Natural killer cell (primary cell): ENCODE measurements at regions not wholly inside any gene's neighbourhood (a gene's known extent, or its start where the extent isn't known, plus 50 kb on each side); places are given as distances from the start of the nearest gene placed in this dataset.

Experiments used
- ATAC-seq, 3 donors: fragments of 150-1000 bp in 2 of 3; fragments of 200-7000 bp in 1 of 3; cut with Tn5 transposase; 1 replicate in 1 of 3; 2 replicates in 2 of 3; pipeline ENCODE4 v1.10.0; 2021; ENCODE audit warnings: mild to moderate bottlenecking in 2 of 3, moderate library complexity in 2 of 3
- DNase-seq, 2 donors: peaks; one replicate each; pipeline versions ENCODE4 v3.0.0 to v3.0.0-alpha.2; 2013 to 2021; ENCODE audit warnings: mixed read lengths in 1 of 2
- H3K27ac ChIP-seq: one replicate; pipeline ENCODE4 v1.5.1; 2013; ENCODE audit warnings: mild to moderate bottlenecking, low read length
- H3K27me3 ChIP-seq: one replicate; pipeline ENCODE4 v1.6.1; 2013; ENCODE audit warnings: low read length; ENCODE audit not compliant: control insufficient read depth, insufficient read depth
- H3K36me3 ChIP-seq: one replicate; pipeline ENCODE4 v1.6.1; 2013; ENCODE audit warnings: low read length; ENCODE audit not compliant: control insufficient read depth, insufficient read depth
- H3K4me1 ChIP-seq: one replicate; pipeline ENCODE4 v1.6.1; 2013; ENCODE audit warnings: low read length; ENCODE audit not compliant: control insufficient read depth, insufficient read depth
- H3K4me3 ChIP-seq: one replicate; pipeline ENCODE4 v1.5.1; 2013; ENCODE audit warnings: low read length
- H3K9me3 ChIP-seq: one replicate; pipeline ENCODE4 v1.6.1; 2013; ENCODE audit warnings: low read length; ENCODE audit not compliant: control insufficient read depth, insufficient read depth
- H3K27ac Mint-ChIP-seq, 2 donors: one replicate each; pipeline ENCODE4 v1.8.0; 2022; ENCODE audit warnings: mild to moderate bottlenecking in 2 of 2, mixed read lengths in 2 of 2, moderate library complexity in 1 of 2
- H3K27me3 Mint-ChIP-seq, 2 donors: one replicate each; pipeline ENCODE4 v1.8.0; 2022; ENCODE audit warnings: low read depth in 2 of 2, mixed read lengths in 2 of 2
- H3K36me3 Mint-ChIP-seq: one replicate; pipeline ENCODE4 v1.8.0; 2022; ENCODE audit warnings: mixed read lengths
- H3K4me1 Mint-ChIP-seq, 2 donors: one replicate each; pipeline ENCODE4 v1.8.0; 2022; ENCODE audit warnings: mixed read lengths in 2 of 2
- H3K4me3 Mint-ChIP-seq: one replicate; pipeline ENCODE4 v1.8.0; 2022; ENCODE audit warnings: mild to moderate bottlenecking, moderate library complexity, mixed read lengths
- H3K9me3 Mint-ChIP-seq, 2 donors: one replicate each; pipeline ENCODE4 v1.8.0; 2022; ENCODE audit warnings: mixed read lengths in 2 of 2
- WGBS: methylation state at CpG from one replicate; pipeline ENCODE4 v1.1.7; 2013; ENCODE audit warnings: missing lambda C conversion rate; ENCODE audit not compliant: insufficient coverage; 5-methylcytosine and 5-hydroxymethylcytosine counted together
- intact Hi-C: fragments of 100-400 bp; cut with micrococcal nuclease; formaldehyde crosslinking; loops from one replicate; pipeline ENCODE4 v1.14.2; 2022
- TF ChIP-seq, protein P1 (sequence below): fragments of 200-600 bp; IDR thresholded peaks from one replicate; pipeline ENCODE4 v1.8.0; 2022; ENCODE audit warnings: antibody characterized with exemption

DNA sequence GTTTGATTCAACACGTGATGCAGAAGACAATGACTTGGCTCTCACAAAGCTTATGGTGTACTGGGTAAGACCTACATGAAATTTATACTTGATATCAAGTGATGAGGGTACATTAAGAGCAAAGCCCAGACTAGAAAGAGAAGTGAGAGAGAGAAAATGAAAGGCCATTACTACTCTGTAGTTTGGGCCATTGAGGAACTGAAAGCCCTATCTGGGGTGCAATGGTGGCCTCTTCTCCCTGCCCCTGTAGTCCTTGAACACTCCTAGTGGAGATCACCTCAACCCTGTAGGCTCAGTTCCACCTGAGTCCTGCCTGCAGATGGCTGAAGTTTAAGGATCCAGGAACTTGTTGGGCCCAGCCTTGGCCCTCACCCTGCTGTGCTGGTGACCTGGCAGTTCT, 569.8 kb upstream of the MEX3C start:
- no peak overlapping the region for H3K27ac Mint-ChIP-seq
- no peaks in the 10 kb centered on the region for H3K36me3 ChIP-seq
- H3K4me1 ChIP-seq: no peaks in the 10 kb centered on the region
- peaks cover 0 to 3% of the 10 kb centered on the region in 2 donors for H3K27me3 Mint-ChIP-seq
- H3K4me1 Mint-ChIP-seq: no peaks in the 10 kb centered on the region
- intact Hi-C loops: no loop called here
- WGBS: 52% methylated on average over 1 of the region's 1 CpG
- H3K4me3 ChIP-seq: no peak overlapping the region
- ATAC-seq: no peak
- TF ChIP-seq, protein P1, sequence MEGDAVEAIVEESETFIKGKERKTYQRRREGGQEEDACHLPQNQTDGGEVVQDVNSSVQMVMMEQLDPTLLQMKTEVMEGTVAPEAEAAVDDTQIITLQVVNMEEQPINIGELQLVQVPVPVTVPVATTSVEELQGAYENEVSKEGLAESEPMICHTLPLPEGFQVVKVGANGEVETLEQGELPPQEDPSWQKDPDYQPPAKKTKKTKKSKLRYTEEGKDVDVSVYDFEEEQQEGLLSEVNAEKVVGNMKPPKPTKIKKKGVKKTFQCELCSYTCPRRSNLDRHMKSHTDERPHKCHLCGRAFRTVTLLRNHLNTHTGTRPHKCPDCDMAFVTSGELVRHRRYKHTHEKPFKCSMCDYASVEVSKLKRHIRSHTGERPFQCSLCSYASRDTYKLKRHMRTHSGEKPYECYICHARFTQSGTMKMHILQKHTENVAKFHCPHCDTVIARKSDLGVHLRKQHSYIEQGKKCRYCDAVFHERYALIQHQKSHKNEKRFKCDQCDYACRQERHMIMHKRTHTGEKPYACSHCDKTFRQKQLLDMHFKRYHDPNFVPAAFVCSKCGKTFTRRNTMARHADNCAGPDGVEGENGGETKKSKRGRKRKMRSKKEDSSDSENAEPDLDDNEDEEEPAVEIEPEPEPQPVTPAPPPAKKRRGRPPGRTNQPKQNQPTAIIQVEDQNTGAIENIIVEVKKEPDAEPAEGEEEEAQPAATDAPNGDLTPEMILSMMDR: no peak
- no peak for DNase-seq
- H3K36me3 Mint-ChIP-seq: no peaks in the 10 kb centered on the region
- no peak overlapping the region for H3K27ac ChIP-seq
- no peak overlapping the region for H3K4me3 Mint-ChIP-seq
- peaks cover 7% of the 10 kb centered on the region in 2 donors for H3K9me3 Mint-ChIP-seq
- H3K27me3 ChIP-seq: no peaks in the 10 kb centered on the region
- no peaks in the 10 kb centered on the region for H3K9me3 ChIP-seq

DNA sequence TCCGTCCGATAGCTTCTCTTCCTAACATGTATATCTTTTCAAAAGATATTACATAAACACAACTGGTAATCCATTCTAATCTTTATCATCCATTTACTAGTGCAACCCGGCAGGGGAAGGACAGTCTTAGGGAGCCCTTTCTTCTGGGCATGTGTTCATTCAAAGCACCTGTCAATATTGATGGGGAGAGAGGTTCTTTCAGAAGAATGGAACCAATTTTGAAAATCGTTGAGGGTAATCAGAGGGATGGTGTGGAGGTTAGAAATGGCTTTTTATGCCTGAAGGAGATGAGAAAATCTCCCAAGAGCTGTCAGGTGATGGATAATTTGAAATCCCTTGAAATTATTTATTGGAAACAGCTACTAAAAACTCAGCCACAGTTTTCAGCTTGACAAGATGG, 561.9 kb upstream of the DCC start:
- H3K36me3 ChIP-seq: no peaks in the 10 kb centered on the region
- no peak overlapping the region for H3K4me3 ChIP-seq
- intact Hi-C loops: no loop called here
- no peaks in the 10 kb centered on the region for H3K4me1 ChIP-seq
- TF ChIP-seq, protein P1: no peak
- no peaks in the 10 kb centered on the region for H3K27me3 ChIP-seq
- Mint-ChIP-seq H3K4me1 (no peaks in the 10 kb centered on the region), H3K9me3 (peaks cover 6 to 8% of the 10 kb centered on the region in 2 donors), H3K4me3 (no peak overlapping the region), H3K36me3 (no peaks in the 10 kb centered on the region), H3K27ac (no peak overlapping the region), H3K27me3 (no peaks in the 10 kb centered on the region)
- DNase-seq: no peak
- no peak for ATAC-seq
- WGBS: 85% methylated on average over 4 of the region's 4 CpGs
- H3K27ac ChIP-seq: no peak overlapping the region
- H3K9me3 ChIP-seq: no peaks in the 10 kb centered on the region

- Mint-ChIP-seq H3K27ac (no peak overlapping the region), H3K36me3 (no peaks in the 10 kb centered on the region), H3K27me3 (no peaks in the 10 kb centered on the region), H3K4me3 (no peak overlapping the region), H3K9me3 (peaks cover 0 to 6% of the 10 kb centered on the region in 2 donors), H3K4me1 (no peaks in the 10 kb centered on the region)
- DNase-seq (no peak), ATAC-seq (no peak)
- TF ChIP-seq, protein P1: no peak
- Histone ChIP-seq H3K27ac (no peak overlapping the region), H3K36me3 (no peaks in the 10 kb centered on the region), H3K27me3 (no peaks in the 10 kb centered on the region), H3K4me1 (no peaks in the 10 kb centered on the region), H3K4me3 (no peak overlapping the region), H3K9me3 (no peaks in the 10 kb centered on the region)
- intact Hi-C loops: no loop called here
- no CpG with 5 or more reads among the region's 1 CpG for WGBS
These were observed 550.1 kb upstream of the DCC start for GRCh38 chr18:51789871-51790270.

DNA sequence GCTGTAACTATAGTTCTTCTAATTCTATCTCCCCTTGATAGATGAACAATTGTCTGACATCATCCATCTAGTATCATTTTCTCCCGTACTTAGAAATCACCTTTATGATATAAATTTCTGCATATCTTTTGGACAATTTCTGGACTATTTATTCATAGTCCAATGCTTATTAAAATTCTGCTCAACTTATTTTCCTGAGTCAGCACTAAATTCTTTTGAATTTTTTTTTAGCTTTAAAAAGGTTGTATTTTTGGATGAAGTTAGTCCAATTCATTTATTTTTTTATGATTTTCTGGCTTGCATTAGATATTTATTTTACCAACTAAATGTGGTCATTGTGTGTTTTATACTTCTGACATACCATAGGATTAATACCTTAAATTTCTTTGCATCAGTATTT, 538.5 kb upstream of the DCC start:
- intact Hi-C loops: no loop called here
- no peak overlapping the region for H3K4me3 ChIP-seq
- Mint-ChIP-seq H3K4me1 (no peaks in the 10 kb centered on the region), H3K27ac (no peak overlapping the region), H3K36me3 (no peaks in the 10 kb centered on the region), H3K27me3 (no peaks in the 10 kb centered on the region), H3K9me3 (no peaks in the 10 kb centered on the region), H3K4me3 (no peak overlapping the region)
- TF ChIP-seq, protein P1: no peak
- DNase-seq: no peak
- no peaks in the 10 kb centered on the region for H3K9me3 ChIP-seq
- H3K27me3 ChIP-seq: no peaks in the 10 kb centered on the region
- ATAC-seq: no peak
- H3K36me3 ChIP-seq: no peaks in the 10 kb centered on the region
- H3K27ac ChIP-seq: no peak overlapping the region
- 100% methylated on average over 1 of the region's 1 CpG for WGBS
- H3K4me1 ChIP-seq: no peaks in the 10 kb centered on the region
